NCI-H526 (cell line): ENCODE measurements at regions not wholly inside any gene's neighbourhood (a gene's known extent, or its start where the extent isn't known, plus 50 kb on each side); places are given as distances from the start of the nearest gene placed in this dataset.
A peak's percentile ranks its signal among the peaks of the same experiment; 100 is the strongest.

Experiments
- DNase-seq, 2 experiments: peaks; one replicate each; lab custom pipeline; 2025; lab: John Stamatoyannopoulos, UW

DNA sequence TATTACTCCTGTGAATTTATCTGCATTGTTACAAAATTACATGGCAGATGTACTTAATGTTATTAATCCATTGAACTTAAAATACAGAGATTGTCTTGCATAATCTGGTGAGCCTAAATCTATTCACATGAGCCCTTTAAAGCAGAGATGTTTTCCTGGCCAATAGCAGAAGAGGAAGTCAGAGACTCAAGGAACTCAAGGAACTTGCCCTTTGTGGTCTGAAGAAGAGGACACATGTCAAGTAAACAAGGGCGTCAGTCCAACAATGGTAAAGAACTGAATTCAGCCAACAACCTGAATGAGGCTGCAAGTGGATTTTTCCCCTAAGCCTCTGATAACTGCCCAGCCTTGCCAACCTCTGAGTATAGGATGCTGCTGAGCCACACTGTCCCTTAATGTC, 356.3 kb upstream of the PKDCC start:
- DNase-seq = no peak

DNA sequence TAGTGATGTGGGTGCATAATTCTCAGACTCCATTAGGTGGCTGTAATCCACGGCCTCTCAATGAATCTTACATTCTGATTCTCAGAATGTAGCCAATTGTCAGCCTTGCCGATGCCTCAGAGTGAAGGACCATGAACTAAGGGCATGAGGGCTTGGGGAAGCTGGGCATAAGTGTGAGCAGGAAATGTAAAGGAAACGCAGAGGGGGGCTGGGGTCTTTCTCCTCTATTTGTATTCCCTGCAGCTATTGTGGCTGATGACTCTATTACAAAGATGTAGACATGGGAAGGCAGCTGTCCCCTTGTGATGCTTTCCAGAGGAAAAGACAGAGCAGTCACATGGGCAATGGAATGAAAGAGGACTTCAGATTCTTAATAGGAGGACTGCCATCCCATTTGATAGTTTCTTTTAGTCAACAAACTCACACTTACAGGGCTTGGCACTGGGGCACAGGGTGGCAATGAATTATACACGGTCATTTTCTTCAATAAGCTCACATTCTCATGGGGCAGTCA, 353.2 kb upstream of the PKDCC start:
- DNase-seq = no peak

DNA sequence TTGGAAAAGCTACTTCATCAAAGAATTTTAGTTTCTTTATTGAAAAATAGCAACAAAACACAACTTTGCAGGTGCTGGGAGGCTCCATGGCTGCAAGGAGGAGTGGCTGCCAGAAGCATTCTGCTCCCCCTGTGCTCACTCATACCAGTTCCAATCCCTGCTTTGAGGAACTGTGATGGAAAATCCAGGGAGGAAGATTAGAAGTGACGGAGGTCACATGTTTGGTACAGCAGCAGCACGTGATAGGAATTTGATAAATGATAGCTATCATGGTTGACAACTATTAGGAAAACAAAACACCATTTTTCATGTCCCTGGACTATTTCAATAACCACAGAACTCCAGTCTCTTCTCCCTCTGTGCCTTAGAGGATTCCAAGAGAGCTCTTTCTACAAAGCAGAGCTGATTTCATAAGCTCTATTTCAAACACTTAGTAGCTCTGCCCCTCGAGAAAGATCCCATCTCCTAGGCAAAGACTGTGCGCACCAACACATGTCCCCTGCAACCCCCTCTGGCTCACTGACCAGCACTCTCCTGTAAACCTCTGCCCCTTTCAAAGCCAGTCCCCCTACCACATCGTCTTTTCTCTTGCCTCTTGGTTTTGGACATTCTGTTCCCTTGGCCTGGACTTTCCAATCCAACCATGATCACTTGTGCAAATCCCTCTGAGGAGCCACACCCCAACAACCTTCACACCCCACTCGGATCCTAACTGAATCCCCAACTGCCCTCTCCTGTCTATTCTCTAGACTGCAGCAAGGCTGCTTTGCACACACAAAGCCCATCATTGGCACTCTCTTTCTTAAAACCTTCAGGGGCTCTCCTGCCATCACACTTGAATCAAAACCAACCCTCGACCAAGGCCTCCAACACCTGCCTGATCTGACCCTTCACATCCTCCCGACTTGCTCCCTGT, 352.4 kb upstream of the PKDCC start:
- DNase-seq = no peak

DNA sequence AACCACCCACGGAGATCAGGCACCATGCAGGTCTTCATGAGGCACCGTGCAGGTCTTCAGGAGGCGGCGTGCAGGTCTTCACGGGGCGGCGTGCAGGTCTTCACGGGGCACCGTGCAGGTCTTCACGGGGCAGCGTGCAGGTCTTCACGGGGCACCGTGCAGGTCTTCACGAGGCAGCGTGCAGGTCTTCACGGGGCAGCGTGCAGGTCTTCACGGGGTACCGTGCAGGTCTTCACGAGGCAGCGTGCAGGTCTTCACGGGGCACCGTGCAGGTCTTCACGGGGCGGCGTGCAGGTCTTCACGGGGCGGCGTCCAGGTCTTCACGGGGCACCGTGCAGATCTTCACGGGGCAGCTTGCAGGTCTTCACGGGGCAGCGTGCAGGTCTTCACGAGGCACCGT, 350.4 kb upstream of the PKDCC start:
- no peak for DNase-seq

DNA sequence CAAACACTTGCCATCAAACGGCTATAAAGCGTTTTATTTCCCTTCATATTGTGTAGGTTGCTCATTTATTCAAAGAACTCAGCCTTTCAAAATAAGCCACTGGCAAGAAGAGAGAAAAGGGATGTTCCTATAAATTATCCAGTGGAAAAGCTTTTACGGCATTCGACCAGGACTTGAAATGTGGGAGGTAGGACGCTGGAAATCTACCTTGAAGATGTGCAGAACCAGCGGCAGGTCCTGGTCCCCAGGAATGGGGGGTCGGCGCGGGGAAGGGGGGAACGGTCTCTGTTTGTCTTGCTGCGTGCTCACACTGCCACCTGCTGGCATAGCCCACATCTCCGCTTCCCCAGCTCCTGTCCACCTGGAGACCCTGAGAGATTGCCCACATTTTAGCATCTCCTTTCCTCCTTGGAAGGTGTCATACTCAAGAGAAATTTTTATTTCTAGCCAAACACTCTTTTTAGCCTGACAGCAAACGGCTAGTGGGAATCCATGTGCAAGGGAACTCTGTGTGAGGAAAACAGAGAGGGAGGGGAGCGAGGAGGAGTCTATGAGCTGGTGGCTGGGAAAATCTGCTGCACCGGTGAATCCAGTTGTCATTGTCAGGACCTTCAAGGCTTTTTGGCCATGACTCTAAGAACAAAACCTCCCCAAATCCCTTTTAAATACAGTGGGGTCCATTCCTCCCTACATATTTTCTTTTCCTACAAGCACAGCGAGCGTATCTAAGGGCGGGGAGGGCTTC, 349.0 kb upstream of the PKDCC start:
- DNase-seq = peak in 1 of 2 experiments; percentile 50

DNA sequence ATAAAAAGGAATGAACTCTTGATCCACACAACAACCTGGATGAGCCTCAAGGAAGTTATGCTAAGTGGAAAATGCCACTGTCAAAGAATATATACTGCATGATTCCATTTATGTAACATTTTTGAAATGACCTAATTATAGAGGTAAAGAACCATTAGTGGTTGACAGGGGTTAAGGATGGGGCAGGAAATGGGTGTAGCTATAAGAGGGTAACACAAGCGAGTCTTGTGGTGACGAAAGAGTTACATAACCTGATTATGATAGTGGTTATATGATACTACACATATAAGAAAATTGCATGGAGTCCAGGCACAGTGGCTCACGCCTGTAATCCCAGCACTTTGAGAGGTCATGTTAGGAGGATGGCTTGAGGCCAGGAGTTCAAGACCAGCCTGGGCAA, 346.6 kb upstream of the PKDCC start:
- no peak for DNase-seq

DNA sequence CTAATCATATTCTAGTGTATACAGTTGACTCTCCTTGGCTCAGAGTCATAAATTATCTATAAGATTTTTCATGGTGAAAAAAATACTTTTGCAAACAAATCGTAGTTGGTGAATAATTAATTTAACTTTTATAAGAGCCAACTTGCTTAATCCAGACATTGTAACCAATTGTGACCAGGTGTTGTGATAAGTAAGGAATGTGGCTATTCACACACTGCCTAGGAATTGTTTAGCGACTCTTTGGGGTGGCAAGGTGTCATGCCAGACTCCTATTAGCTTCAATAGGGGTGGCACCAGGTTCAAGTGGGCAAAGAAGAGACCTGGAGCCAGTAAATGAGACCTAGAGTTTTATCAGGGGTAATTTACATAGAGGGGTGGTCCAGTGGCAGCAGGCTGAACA, 344.7 kb upstream of the PKDCC start:
- no peak for DNase-seq

DNA sequence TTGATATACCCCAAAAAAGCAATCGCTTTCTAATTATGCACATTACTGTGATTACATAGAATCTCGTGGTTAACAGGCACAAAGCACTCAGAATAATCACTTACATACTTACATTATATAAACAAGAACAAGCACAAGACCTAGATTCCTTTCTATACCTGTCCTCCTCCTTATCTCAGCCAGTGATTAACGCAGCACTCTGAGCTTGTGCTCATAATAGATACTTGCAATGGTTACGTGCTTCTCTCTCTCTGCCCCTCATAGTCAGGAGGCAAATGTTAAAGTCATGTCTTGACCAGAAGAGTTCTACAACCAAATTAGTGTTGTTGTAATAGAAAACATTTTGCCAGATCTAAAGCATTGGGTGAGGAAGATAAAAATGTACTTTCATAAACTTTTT, 342.2 kb upstream of the PKDCC start:
- DNase-seq = no peak

DNA sequence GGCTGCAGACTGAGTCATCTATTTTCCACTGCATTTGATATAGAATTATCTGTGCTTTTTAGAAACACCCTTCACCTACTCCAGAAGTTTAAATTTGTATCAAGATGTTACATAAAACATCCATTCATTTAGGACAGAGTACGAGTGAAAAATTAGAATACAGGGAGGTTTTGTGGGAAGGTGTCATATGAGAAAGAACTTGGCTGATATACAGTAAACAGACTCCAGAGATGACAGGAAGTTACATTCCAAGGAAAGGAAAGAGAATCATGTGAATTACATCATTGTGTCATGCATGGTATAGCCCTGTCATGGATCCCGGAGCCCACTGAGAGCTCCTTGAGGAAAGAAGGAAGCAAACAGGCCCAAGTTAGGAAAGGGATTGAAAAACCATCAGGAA, 341.5 kb upstream of the PKDCC start:
- no peak for DNase-seq

DNA sequence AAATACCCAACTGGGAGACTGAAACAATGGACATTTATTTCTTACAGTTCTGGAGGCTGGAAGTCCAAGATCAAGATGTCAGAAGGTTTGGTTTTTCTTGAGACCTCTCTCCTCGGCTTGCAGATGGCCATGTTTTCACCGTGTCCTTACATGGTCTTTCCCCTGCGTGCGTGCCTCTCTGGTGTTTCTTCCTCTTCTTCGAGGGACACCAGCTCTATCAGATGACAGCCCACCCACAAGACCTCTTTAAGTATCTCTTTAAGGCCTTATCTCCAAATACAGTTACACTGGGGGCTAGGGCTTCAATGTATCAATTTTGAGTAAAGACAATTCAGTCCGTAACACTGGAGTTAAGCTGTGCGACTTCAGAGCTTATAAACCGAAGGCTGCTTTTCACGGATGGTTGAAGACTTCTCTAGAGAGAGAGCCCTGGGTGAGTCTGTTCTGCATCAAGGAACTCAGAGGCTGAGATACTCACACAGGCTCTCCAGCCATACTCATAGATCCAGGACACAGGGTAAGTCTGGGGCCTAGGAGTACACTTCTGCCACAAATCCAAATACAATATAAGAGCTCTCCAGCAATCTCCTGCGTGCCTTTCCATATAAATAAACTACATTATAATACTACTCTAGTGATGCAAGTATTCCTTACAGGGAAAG, 339.9 kb upstream of the PKDCC start:
- no peak for DNase-seq

DNA sequence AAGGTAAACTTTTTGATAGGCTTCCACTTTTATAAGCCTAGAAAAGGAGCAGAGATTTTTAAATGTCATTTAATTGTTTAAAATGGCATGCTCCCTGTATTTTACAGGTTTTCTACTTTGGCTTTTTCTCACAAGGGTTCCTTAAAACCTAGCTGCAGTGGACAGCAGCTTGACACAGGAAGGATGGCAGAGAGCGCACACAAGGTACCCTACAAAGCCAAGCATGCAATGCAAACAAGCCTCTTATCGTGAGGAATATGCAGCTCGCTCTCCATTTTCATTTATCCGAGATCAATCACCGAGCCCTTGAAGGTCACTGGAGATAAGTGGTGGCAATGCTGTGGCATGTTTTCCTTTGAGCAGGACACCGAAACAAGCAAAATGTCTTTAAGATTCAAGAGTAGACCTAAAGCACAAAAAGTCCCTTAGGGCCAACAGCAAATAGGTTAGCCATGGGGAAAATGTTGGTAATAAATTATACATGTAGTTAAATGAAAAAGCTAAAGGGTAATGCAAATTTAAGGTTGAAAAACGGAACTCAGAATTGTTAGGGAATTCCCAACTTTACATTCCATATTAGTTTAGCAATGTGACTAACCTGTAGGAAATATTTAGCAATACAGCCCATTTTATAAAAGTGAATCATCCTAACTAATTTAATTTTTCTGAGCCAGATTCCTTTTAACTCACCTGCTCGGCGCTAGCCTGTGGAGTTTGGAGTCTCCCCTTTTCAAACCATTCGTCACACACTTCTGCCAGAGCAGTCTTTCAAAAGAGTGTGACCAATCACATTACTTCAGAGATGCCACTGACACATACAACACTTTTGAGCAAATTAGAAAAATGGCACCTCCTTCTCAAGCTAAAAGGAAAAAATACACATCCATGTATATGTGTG, 337.9 kb upstream of the PKDCC start:
- no peak for DNase-seq

DNA sequence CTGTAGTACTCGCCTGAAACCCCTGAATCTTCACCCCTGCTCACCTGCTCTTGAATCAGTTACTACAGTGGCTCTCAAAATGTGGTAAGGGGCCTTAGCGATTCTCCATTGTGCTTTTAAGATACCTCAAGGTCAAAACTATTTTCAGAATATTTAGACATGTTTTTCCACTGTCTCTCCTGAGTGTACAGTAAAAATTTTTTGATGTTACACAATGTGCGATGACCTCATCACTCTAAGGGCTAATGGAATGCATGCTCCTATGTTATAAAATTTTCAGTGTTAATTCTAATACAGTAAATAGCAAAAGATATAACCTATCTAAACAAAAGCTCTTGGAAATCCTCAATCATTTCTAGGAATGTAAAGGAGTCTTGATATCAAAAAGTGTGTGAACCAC, 336.9 kb upstream of the PKDCC start:
- no peak for DNase-seq

DNA sequence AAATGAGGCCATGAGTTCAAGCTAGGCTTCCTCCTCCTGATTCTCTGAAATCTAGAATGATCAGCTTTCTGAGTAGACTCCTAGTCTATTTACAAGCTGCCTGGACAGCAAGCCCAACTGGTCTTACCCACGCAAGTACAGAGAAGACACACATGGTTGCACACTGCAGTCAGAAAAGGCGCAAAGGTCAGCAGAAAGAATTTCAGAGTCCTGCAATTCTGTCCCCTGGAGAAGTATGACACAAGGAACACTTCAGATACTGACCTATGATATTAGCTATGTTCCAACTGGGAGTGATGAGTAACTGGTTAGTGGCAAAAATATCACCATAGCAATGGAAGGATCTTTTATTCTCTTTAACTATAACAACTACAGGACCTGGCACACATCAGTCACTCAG, 336.1 kb upstream of the PKDCC start:
- DNase-seq = no peak

DNA sequence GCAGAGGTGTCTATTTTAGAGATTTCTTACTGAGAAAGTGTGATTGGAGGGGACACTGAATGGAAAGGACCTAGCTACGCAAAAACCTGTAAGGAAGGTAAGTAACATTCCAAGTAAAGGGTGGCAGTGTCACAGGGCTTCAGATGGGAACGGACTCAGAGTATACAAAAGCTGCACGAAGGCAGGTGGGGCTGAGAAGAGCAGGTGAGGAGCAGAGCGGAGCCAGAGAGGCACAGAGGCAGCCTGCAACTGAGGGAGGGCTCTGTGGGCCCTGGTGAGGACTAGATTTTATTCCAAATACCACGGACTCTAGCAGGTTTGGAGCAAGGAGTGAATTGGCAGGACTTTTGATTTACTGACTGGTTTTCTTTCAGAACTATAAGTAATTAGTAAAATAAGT, 331.3 kb upstream of the PKDCC start:
- DNase-seq = peak in 1 of 2 experiments; percentile 38

DNA sequence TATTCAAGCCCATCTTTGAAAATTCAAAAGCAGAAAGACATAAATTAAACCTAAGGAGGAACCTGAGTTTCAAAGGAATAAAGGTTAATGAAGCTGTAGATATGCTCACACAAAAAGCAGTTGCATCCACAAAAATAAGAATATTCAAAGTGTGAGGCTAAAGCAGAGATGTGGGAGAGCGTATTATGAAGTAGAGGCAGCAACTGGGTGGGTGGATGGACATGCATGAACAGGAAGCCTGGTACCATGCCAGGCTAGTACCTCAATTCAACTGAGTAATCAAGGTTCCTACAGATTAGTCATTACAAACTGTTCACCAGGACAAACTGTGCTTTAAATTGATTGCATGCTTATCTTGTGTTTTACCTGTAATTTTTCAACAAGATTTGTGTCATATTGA, 330.0 kb upstream of the PKDCC start:
- peak in 1 of 2 experiments; percentile 15 for DNase-seq

DNA sequence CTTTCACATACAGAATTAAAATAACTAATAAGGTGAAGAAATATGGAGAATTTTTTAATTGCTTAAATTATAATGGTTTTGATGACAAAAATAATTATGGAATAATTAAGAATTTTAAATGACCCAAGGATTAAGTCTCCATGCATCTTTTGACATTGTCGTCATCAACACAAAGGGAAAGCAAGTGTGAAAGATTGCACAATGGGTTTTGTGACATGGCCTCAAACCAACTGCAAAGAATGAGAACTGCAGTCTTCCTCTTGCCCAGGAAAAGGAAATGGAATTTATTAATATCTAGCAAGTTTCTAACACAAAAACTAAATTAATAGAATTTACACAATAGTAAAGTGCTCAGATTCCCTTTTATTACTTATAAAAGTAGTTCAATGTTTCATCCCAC, 329.1 kb upstream of the PKDCC start:
- DNase-seq = no peak

DNA sequence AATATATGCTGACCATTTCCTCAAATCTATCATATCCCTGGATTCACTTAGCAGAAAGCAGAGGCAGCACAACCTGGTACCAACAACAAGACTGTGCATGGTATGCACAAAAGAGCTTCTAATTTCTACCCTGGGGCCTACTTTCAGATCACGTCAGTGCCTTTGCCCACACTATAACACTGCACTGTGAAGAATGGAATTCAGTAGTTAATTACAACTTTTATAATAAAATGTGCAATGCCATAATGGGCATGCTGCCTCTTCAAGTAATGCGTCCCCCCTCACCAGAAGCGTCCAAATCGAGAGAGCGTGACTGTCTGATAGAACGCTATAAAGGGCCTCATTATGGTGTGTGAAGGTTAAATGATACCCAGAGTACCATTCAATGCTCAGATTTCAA, 328.1 kb upstream of the PKDCC start:
- DNase-seq = no peak

DNA sequence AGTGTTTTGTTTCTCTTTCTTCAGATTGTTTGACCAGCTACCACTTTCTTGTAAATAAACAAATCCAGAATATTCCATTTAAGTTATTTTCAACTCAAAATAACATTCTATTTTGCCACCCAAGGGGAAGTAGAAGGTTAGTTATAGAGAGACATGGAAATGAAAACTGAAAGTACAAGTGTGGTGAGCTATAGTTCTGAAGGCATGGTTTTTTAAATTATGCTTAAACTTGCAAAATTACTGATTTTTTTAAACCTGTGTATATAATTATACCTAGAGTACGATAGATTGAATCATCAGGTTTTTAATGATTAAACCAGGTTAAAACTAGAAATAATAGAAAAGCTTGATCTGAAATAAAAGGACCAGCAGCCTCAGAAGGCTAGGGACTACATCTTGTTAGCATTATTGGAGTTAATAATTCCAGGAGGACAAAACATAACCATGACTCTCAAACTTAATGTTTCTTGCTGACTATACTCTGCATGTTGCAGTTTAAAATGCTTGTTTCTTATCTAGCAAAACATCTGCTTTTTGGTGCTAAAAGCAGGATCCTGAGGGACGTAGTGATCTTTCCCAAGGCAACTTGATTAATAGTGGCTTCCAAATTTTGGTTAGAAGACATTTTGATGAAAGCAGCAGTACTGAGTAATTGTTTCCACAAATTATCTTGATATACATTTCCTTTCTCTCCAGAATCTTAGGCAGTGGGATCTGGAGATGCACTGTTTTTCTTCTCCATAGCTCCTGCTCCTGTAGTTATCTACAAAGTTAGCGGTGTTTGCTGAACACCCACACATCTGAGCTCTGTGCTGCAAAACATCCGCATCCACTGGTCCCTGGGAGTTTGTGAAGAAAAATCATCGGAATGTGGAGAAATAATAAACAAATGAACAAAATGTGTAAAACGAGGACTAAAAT, 327.2 kb upstream of the PKDCC start:
- DNase-seq = no peak

DNA sequence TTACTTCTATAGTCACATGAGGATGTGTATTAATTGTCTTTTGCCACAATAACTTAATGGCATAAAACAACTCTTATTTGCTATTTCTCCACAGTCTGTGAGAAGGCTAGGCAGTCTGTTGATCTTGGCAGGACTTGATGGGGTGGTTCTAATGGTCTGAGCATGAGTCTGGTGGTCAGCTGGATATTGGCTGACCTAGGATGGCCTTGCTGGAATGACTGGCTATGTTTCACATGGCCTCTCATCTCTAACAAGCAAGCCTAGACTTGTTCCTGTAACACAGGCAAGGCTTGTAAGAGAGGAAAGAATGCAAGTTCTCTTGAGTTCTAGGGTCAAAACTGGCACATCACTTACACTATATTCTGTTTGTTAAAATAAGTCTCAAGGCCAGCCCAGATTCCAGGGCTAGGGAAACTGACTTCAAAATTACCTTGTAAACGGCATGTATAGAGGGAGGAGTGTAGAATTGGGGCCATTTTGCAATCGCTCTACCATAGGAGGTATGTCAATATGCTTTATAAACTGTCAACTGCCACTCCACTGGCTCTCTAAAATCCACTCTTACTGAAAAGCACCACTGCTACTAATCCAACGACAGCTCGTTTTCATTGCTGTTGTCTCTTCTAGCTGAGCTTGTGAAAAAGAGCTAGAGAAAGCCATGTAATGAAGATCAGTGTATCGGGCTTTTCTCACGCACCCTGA, 325.0 kb upstream of the PKDCC start:
- no peak for DNase-seq

DNA sequence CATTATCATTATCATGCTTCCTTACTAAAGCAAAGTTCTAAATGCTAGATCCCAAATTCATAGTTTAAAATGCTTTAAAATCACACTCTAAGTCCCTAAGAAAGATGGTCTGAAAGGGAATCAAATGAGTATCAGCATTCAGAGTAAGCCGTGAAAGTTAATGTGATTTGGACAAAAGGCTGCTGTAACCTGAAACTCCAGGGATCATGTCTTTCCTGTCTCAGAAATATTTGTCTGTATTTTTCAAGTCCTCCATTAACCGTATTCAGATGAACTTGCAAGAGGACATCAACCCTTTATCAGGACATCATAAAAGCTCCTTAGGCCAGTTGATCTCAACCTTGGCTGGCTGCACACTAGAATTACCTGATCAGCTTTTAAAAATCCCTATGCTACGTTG, 324.3 kb upstream of the PKDCC start:
- DNase-seq = no peak
